HEK293 (cell line): ENCODE measurements at regions not wholly inside any gene's neighbourhood (a gene's known extent, or its start where the extent isn't known, plus 50 kb on each side); places are given as distances from the start of the nearest gene placed in this dataset.

Experiments
- HOXC10 ChIP-seq: sonication (generic); formaldehyde crosslinking; IDR thresholded peaks from 2 replicates; pipeline ENCODE4 v1.8.1; 2023; ENCODE audit warnings: mild to moderate bottlenecking, missing genetic modification reagents
- PRDM1 ChIP-seq: fragments of 450-650 bp; formaldehyde crosslinking; IDR thresholded peaks from 2 replicates; pipeline ENCODE4; 2016; ENCODE audit warnings: missing biosample characterization, missing genetic modification characterization
- SALL2 ChIP-seq: fragments of 450-650 bp; formaldehyde crosslinking; IDR thresholded peaks from 2 replicates; pipeline ENCODE4 v1.5.0; 2017; ENCODE audit warnings: missing biosample characterization, mild to moderate bottlenecking, missing genetic modification characterization, borderline replicate concordance
- TCF7L2 ChIP-seq: IDR thresholded peaks from 2 replicates; pipeline ENCODE4 v1.6.1; 2011; ENCODE audit warnings: low read depth, mild to moderate bottlenecking, inconsistent platforms, low read length, moderate library complexity, borderline replicate concordance
- YY1 ChIP-seq: fragments of 450-650 bp; formaldehyde crosslinking; IDR thresholded peaks from 2 replicates; pipeline ENCODE4 v1.5.1; 2018; ENCODE audit warnings: missing biosample characterization, missing genetic modification characterization
- ZEB2 ChIP-seq: fragments of 450-650 bp; formaldehyde crosslinking; IDR thresholded peaks from 2 replicates; pipeline ENCODE4 v1.5.1; 2016; ENCODE audit warnings: missing biosample characterization, missing genetic modification characterization
- ZNF223 ChIP-seq: fragments of 450-650 bp; formaldehyde crosslinking; IDR thresholded peaks from 2 replicates; pipeline ENCODE4 v1.5.1; 2016; ENCODE audit warnings: missing biosample characterization, missing genetic modification characterization
- ZNF24 ChIP-seq: fragments of 450-650 bp; formaldehyde crosslinking; IDR thresholded peaks from 2 replicates; pipeline ENCODE4 v1.5.1; 2016; ENCODE audit warnings: missing biosample characterization, missing genetic modification characterization
- ZNF530 ChIP-seq: fragments of 450-650 bp; formaldehyde crosslinking; IDR thresholded peaks from 2 replicates; pipeline ENCODE4 v1.5.1; 2016; ENCODE audit warnings: low read depth, missing biosample characterization, missing genetic modification characterization
- ZSCAN23 ChIP-seq: fragments of 450-650 bp; formaldehyde crosslinking; IDR thresholded peaks from 2 replicates; pipeline ENCODE4 v1.5.1; 2016; ENCODE audit warnings: missing biosample characterization, missing genetic modification characterization
- TF ChIP-seq, protein P1 (sequence below): fragments of 450-650 bp; formaldehyde crosslinking; IDR thresholded peaks from 2 replicates; pipeline ENCODE4 v1.5.1; 2016; ENCODE audit warnings: missing biosample characterization, missing genetic modification characterization
- TF ChIP-seq, protein P2 (sequence below): fragments of 450-650 bp; formaldehyde crosslinking; IDR thresholded peaks from 2 replicates; pipeline ENCODE4 v1.5.1; 2016; ENCODE audit warnings: missing biosample characterization, missing genetic modification characterization
- TF ChIP-seq, protein P3 (sequence below): fragments of 450-650 bp; formaldehyde crosslinking; IDR thresholded peaks from 2 replicates; pipeline ENCODE4 v1.5.1; 2016; ENCODE audit warnings: missing biosample characterization, missing genetic modification characterization
- TF ChIP-seq, protein P4 (sequence below): fragments of 450-650 bp; formaldehyde crosslinking; IDR thresholded peaks from 2 replicates; pipeline ENCODE4 v1.5.1; 2017; ENCODE audit warnings: missing biosample characterization, missing genetic modification characterization

DNA sequence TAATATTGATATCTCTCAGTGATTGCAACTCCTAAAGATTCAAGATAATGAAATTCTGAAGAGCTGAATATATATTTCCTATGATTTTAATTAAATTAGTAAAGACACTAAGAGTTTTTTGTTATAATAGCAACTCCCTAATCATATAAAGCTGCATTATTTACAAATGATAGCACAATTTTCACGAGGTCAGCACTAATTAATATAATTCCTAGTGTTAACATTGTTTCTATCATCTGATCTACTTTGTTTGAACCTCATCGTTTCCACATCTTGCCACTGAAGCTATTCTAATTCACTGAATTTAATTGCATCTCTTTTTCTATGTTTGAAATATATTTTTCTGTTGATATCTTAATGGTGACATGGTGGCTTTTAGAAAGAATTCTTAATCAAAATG, 279.1 kb upstream of the ADGRL4 start:
- TF ChIP-seq PRDM1 (tag by site-specific recombination), result no peak
- TF ChIP-seq, protein P1, sequence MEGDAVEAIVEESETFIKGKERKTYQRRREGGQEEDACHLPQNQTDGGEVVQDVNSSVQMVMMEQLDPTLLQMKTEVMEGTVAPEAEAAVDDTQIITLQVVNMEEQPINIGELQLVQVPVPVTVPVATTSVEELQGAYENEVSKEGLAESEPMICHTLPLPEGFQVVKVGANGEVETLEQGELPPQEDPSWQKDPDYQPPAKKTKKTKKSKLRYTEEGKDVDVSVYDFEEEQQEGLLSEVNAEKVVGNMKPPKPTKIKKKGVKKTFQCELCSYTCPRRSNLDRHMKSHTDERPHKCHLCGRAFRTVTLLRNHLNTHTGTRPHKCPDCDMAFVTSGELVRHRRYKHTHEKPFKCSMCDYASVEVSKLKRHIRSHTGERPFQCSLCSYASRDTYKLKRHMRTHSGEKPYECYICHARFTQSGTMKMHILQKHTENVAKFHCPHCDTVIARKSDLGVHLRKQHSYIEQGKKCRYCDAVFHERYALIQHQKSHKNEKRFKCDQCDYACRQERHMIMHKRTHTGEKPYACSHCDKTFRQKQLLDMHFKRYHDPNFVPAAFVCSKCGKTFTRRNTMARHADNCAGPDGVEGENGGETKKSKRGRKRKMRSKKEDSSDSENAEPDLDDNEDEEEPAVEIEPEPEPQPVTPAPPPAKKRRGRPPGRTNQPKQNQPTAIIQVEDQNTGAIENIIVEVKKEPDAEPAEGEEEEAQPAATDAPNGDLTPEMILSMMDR (tag by site-specific recombination), result no peak
- TF ChIP-seq, protein P2, sequence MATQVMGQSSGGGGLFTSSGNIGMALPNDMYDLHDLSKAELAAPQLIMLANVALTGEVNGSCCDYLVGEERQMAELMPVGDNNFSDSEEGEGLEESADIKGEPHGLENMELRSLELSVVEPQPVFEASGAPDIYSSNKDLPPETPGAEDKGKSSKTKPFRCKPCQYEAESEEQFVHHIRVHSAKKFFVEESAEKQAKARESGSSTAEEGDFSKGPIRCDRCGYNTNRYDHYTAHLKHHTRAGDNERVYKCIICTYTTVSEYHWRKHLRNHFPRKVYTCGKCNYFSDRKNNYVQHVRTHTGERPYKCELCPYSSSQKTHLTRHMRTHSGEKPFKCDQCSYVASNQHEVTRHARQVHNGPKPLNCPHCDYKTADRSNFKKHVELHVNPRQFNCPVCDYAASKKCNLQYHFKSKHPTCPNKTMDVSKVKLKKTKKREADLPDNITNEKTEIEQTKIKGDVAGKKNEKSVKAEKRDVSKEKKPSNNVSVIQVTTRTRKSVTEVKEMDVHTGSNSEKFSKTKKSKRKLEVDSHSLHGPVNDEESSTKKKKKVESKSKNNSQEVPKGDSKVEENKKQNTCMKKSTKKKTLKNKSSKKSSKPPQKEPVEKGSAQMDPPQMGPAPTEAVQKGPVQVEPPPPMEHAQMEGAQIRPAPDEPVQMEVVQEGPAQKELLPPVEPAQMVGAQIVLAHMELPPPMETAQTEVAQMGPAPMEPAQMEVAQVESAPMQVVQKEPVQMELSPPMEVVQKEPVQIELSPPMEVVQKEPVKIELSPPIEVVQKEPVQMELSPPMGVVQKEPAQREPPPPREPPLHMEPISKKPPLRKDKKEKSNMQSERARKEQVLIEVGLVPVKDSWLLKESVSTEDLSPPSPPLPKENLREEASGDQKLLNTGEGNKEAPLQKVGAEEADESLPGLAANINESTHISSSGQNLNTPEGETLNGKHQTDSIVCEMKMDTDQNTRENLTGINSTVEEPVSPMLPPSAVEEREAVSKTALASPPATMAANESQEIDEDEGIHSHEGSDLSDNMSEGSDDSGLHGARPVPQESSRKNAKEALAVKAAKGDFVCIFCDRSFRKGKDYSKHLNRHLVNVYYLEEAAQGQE, result no peak
- TF ChIP-seq, protein P3, sequence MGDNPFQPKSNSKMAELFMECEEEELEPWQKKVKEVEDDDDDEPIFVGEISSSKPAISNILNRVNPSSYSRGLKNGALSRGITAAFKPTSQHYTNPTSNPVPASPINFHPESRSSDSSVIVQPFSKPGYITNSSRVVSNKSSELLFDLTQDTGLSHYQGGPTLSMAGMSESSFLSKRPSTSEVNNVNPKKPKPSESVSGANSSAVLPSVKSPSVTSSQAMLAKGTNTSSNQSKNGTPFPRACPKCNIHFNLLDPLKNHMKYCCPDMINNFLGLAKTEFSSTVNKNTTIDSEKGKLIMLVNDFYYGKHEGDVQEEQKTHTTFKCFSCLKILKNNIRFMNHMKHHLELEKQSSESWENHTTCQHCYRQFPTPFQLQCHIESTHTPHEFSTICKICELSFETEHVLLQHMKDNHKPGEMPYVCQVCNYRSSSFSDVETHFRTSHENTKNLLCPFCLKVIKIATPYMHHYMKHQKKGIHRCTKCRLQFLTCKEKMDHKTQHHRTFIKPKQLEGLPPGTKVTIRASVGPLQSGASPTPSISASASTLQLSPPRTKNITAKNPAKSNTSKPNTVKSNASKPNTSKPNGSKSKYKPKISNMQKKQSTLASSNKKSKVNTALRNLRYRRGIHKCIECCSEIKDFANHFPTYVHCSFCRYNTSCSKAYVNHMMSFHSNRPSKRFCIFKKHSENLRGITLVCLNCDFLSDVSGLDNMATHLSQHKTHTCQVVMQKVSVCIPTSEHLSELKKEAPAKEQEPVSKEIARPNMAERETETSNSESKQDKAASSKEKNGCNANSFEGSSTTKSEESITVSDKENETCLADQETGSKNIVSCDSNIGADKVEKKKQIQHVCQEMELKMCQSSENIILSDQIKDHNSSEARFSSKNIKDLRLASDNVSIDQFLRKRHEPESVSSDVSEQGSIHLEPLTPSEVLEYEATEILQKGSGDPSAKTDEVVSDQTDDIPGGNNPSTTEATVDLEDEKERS, result no peak
- no peak for TF ChIP-seq YY1
- TF ChIP-seq ZNF223 (tag by site-specific recombination), result no peak
- TF ChIP-seq, protein P4, sequence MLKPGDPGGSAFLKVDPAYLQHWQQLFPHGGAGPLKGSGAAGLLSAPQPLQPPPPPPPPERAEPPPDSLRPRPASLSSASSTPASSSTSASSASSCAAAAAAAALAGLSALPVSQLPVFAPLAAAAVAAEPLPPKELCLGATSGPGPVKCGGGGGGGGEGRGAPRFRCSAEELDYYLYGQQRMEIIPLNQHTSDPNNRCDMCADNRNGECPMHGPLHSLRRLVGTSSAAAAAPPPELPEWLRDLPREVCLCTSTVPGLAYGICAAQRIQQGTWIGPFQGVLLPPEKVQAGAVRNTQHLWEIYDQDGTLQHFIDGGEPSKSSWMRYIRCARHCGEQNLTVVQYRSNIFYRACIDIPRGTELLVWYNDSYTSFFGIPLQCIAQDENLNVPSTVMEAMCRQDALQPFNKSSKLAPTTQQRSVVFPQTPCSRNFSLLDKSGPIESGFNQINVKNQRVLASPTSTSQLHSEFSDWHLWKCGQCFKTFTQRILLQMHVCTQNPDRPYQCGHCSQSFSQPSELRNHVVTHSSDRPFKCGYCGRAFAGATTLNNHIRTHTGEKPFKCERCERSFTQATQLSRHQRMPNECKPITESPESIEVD, result no peak
- no peak for TF ChIP-seq HOXC10
- no peak for TF ChIP-seq TCF7L2
- TF ChIP-seq SALL2 (tag by site-specific recombination), result no peak
- no peak for TF ChIP-seq ZNF24 (tag by site-specific recombination)
- TF ChIP-seq ZNF530 (tag by site-specific recombination), result no peak
- no peak for TF ChIP-seq ZSCAN23 (tag by site-specific recombination)
- TF ChIP-seq ZEB2 (tag by site-specific recombination), result no peak
